Inferior parietal cortex (tissue), 1 donor: ENCODE measurements at regions not wholly inside any gene's neighbourhood (a gene's known extent, or its start where the extent isn't known, plus 50 kb on each side); places are given as distances from the start of the nearest gene placed in this dataset.
"Not testable (repeated sequence)": the region's sequence is repeated elsewhere in the genome, so short reads cannot be mapped to it uniquely, and the experiment has no call there.

Experiments used
- DNase-seq: peaks from one replicate; pipeline ENCODE4 v3.0.0-alpha.2; 2016; ENCODE audit errors: extremely low spot score

DNA sequence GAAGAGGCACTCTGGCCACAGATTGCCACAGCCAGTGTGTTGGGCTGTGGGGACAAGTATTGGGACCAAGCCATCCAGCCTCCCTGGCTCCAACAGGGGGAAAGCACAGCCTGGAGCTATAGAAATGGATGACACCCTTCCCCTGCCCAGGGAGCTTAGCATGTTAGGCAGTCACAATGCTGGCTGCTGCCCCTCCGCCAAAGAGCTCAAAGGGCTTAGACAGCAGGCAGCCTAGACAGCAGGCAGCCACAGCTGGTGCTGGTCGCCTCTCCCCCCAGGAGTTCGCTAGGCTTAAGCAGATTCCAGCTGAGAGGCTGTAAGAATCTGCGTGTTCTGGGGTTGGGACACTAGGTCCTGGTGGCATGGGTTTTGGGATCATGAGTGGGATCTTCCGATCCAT lies 94.5 kb upstream of the MXRA5 start:
- no peak for DNase-seq

DNA sequence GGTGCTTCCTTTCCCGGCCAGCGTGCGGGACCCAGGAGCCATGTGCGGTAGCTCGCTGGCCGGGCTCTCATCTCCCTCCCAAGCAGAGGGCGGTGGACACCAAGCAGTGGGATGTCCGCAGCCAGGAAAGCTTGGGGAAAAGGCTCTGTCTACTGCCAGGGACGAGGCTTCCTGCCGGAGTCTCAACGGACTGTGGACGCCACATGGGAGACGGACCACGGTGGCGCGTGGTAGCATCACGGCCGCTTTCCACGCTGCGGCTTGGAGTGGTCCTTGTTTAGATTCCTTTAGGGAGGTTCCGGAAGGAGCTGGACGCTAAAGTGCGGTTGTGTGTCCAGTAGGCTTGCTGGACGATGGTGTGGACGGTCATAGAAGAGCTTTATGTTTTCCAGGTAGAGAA lies 89.5 kb upstream of the MXRA5 start:
- not testable (repeated sequence) for DNase-seq

DNA sequence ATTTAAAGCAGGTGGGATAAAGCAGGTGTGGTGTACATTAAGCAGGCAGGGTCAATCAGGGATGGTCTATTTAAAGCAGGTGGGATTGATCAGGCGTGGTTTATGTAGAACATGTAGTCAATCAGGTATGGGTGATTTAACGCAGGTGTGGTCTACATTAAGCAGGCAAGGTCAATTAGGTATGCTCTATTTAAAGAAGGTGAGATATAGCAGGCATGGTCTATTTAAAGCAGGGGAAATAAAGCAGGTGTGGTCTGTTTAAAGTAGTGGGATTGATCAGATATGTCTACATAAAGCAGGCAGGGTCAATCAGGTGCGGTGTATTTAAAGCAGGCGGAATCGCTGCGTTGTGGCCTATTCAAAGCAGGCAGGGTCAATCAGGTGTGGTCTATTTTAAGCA lies 88.6 kb upstream of the MXRA5 start:
- no peak for DNase-seq

DNA sequence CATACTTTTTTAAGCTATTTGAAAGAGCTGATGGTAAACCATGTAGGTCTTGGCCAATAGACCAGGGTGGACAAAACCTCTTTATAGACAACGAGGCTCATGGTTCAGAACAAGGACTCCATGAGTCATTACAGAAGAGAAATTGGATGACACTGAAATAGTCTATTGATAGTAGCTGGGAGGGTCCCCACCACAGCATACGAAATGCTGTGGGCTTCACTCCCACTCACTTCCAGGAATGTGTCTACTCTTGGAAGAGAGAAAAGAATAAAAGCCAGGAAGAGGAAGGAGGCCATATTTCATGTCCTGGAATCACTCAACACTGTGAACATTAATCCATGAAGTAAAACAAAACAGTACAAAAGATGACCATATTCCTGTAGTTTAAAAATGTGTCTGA lies 82.3 kb upstream of the MXRA5 start:
- no peak for DNase-seq

DNA sequence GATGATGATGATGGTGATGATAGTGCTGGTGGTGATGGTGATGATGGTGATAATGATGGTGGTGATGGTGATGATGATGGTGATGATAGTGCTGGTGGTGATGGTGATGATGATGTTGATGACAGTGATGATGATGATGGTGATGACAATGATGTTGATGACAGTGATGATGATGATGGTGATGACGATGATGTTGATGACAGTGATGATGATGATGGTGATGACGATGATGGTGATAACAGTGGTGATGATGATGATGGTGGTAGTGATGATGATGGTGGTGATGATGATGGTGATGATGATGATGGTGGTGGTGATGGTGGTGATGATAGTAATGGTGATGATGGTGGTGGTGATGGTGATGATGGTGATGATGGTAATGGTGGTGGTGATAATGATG lies 80.1 kb upstream of the MXRA5 start:
- no peak for DNase-seq

DNA sequence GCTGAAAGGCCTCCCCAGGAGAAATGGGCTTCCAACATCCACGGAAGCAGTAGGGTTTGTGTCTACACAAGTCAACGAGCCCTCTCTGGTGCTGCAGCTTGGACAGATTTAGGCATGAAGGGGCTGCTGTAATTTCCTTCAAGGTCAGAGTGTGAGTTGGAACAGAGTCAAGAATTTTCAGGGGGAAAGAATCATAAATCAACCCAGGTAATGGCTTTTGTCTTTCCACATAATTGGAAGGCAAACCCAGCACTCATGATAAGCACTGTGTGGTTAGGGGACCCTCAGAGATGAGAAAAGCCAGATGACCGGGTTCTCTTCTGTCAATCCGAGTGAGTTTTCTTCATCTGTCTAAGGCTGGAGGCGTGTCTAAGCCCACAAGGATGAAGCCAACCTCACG lies 78.6 kb upstream of the MXRA5 start:
- no peak for DNase-seq

DNA sequence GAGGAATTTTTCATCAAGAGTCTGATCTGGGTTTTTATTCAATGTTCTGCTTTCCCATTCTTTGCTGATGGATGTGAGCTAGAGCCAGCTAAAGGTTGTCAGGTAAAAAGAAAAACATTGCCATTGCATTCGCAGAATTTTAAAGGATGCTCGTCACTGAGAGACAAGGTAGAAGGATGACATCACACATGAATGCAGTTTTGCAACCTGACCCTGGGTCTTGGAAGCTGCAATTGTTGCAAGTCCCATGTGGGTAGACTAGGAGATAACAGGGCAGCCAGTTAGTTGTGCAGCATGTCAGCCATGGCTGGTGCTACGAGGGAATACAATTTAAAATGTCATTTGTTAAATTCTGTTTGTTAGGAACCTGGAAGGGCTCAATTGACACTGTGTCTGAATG lies 73.9 kb upstream of the MXRA5 start:
- DNase-seq = no peak

DNA sequence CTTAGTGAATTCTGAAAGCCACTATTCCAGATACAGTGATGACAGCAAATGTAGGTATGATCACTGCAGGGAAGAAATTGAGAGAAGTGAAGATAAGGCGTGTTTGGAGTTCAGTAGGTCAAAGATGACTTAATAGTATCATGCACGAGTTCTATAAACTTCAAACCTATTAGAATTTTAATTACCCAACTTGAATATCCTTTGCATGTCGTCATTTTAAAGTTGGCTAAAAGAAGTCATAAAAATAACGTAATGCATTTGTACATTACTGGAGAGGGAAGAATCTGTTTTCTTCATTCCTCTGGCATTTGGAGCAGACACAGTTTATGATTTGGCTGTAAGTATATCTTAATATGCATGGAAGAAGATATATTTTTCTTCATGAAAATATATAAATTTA lies 68.6 kb upstream of the MXRA5 start:
- no peak for DNase-seq

DNA sequence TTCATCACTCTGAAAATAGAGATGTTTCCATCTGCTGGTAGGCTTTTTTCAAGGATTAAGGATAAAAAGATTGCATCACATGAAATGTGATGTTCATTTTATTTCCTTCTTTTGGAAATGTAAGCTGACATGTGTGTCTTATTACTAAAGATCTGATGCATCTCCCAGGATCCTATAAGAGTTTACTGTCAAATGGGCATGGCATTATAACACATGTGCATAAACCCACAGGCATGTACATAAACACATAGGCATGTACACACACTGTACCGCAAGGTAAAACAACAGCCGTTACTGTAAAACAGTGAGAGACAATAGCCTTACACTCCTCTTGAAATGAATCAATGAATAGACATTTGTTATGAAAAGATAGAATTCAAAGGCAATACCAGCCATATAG lies 65.2 kb upstream of the MXRA5 start:
- not testable (repeated sequence) for DNase-seq

DNA sequence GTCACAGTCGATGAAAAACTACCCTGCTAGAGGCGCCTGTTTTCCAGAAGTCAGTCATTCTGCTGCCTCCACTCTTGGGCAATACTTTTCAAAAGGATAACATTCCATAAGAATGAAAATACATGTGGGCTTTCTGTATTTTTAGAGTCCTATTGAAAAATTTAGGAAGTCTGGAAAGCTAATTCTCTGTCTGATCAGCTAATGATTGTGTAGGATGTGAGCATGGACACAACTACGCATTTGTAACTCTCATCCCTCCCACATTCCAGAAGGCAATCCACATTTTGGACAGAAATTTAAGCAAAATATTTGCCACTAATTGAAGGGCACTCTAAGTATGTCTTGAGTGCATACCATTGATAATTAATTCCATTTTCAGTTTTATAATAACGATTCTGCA lies 63.5 kb upstream of the MXRA5 start:
- DNase-seq = not testable (repeated sequence)

DNA sequence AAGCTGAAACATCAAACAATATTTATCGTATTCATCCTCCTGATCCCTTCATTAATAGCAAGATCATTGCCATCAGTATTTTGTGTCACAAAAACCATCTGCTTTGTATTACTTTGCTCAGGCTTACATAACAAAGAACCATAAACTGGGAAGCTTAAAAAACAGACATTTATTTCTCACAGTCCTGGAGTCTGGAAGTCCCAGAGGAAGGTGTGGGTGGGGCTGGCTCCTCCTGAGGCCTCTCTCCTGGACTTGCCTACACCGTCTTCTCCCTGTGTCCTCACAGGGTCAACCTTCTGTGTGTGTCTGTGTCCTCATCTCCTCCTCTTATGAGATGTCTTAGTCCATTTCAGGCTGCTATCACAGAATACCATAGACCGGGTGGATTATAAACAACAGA lies 61.3 kb upstream of the MXRA5 start:
- DNase-seq = no peak

DNA sequence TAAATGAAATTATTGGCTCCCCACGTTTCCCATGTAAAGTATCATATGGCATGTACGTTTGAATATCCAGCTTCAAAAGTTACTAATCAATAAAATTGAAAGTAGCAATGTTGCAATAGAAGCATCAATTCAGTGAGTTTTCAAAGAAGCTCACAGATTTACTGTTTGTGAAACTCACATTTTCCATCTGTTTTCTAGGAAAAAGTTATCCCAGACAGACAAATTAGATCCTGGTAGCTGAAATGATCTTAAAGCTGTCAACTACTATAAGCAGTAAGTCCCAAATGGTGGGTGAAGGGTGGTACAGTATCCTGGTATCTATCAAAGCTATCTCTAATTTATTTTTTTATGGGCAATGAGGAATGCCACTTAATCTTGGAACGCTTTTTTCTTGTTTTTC lies 60.7 kb upstream of the MXRA5 start:
- DNase-seq = no peak

DNA sequence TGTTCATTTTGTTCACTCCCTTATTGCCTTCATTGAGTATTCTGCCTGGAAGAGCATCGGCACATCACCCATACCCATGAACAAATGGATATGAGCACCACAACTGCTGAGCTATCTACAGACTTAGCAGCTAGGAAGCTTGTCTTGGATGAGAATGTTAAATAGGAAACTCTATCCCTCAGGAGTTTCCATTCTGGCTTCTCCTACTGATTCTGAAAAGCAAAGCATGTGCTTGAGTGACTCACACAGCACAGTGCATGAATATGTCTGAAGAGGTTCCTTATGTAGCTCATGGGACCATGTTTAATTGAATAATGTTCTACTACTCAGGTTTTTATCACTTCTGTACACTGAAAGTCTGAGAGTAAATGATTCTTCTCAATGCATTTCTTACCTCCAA lies 57.3 kb upstream of the MXRA5 start:
- DNase-seq = no peak
